DOHH2 (cell line): ENCODE measurements at regions not wholly inside any gene's neighbourhood (a gene's known extent, or its start where the extent isn't known, plus 50 kb on each side); places are given as distances from the start of the nearest gene placed in this dataset.
"Not testable (repeated sequence)": the region's sequence is repeated elsewhere in the genome, so short reads cannot be mapped to it uniquely, and the experiment has no call there.

Experiments used
- H3F3A ChIP-seq: fragments of 200-600 bp; sonication (generic), shearing (Covaris generic); 2 replicates; pipeline ENCODE4 v1.6.0; 2016; ENCODE audit warnings: antibody characterized with exemption, mild to moderate bottlenecking; ENCODE audit not compliant: control insufficient read depth, insufficient read depth
- H3K27ac ChIP-seq: fragments of 200-600 bp; sonication (generic); 2 replicates; pipeline ENCODE4 v1.5.1; 2014; ENCODE audit warnings: low read depth, mild to moderate bottlenecking, low read length, moderate library complexity
- H3K27me3 ChIP-seq: fragments of 200-600 bp; sonication (generic); 2 replicates; pipeline ENCODE4 v1.6.1; 2014; ENCODE audit warnings: mild to moderate bottlenecking, low read length, mixed read lengths; ENCODE audit not compliant: control insufficient read depth
- H3K36me3 ChIP-seq: fragments of 200-600 bp; sonication (generic); 2 replicates; pipeline ENCODE4 v1.6.1; 2014; ENCODE audit warnings: mild to moderate bottlenecking, low read length, moderate library complexity, mixed read lengths; ENCODE audit not compliant: control insufficient read depth
- H3K4me1 ChIP-seq: fragments of 200-600 bp; sonication (generic); 2 replicates; pipeline ENCODE4 v1.6.1; 2014; ENCODE audit warnings: mild to moderate bottlenecking, low read length, mixed read lengths; ENCODE audit not compliant: control insufficient read depth
- H3K4me2 ChIP-seq: fragments of 200-600 bp; sonication (generic); 2 replicates; pipeline ENCODE4 v1.6.0; 2014; ENCODE audit warnings: mild to moderate bottlenecking, low read length, moderate library complexity
- H3K4me3 ChIP-seq: fragments of 200-600 bp; sonication (generic); 2 replicates; pipeline ENCODE4 v1.5.1; 2014; ENCODE audit warnings: mild to moderate bottlenecking, low read length, mixed read lengths
- H3K79me2 ChIP-seq: fragments of 200-600 bp; sonication (generic); 2 replicates; pipeline ENCODE4 v1.6.1; 2014; ENCODE audit warnings: mild to moderate bottlenecking, low read length, mixed read lengths; ENCODE audit not compliant: control insufficient read depth
- H3K9me2 ChIP-seq: fragments of 200-600 bp; sonication (generic); replicated peaks from 2 replicates; pipeline ENCODE4 v1.6.1; 2014; ENCODE audit warnings: mild to moderate bottlenecking, low read length, mixed read lengths; ENCODE audit not compliant: control insufficient read depth
- H3K9me3 ChIP-seq: fragments of 200-600 bp; sonication (generic); 2 replicates; pipeline ENCODE4 v1.6.1; 2014; ENCODE audit warnings: antibody characterized with exemption, low read length, mixed read lengths; ENCODE audit not compliant: control insufficient read depth, insufficient read depth
- H4K20me1 ChIP-seq: fragments of 200-600 bp; sonication (generic); 2 replicates; pipeline ENCODE4 v1.6.0; 2014; ENCODE audit warnings: low read depth, mild to moderate bottlenecking, antibody characterized with exemption, low read length, moderate library complexity; ENCODE audit not compliant: control insufficient read depth, insufficient read depth
- CTCF ChIP-seq: fragments of 200-600 bp; sonication (generic); IDR thresholded peaks from one replicate; pipeline ENCODE4 v1.5.1; 2014; ENCODE audit warnings: antibody characterized with exemption, mild to moderate bottlenecking, low read depth, low read length; ENCODE audit not compliant: poor library complexity, severe bottlenecking
- EZH2phosphoT487 ChIP-seq: fragments of 200-600 bp; sonication (generic); IDR thresholded peaks from 2 replicates; pipeline ENCODE4 v1.6.1; 2017; ENCODE audit warnings: borderline replicate concordance, mild to moderate bottlenecking, antibody characterized with exemption, low read length, moderate library complexity, mixed read lengths

GRCh38 chr4:115453416-115453815, 340.0 kb upstream of the NDST4 start:
- Histone ChIP-seq H3K27me3 (no peaks in the 10 kb centered on the region), H3K9me2 (no peaks in the 10 kb centered on the region), H3K4me1 (no peaks in the 10 kb centered on the region), H3K27ac (no peak overlapping the region), H3K79me2 (no peaks in the 10 kb centered on the region), H3K4me2 (no peak overlapping the region), H3F3A (no peaks in the 10 kb centered on the region), H4K20me1 (no peaks in the 10 kb centered on the region), H3K36me3 (no peaks in the 10 kb centered on the region), H3K4me3 (no peak overlapping the region), H3K9me3 (no peaks in the 10 kb centered on the region)
- TF ChIP-seq CTCF = no peak
- no peak for TF ChIP-seq EZH2phosphoT487

- H3K9me2 ChIP-seq, H3K27ac ChIP-seq, H3K4me2 ChIP-seq, H4K20me1 ChIP-seq, H3K4me3 ChIP-seq, H3F3A ChIP-seq, H3K9me3 ChIP-seq, H3K27me3 ChIP-seq, H3K4me1 ChIP-seq, H3K36me3 ChIP-seq, H3K79me2 ChIP-seq: not testable (repeated sequence)
Observed at GRCh38 chr4:115452229-115452628, 338.8 kb upstream of the NDST4 start.

- no peaks in the 10 kb centered on the region for H3K9me2 ChIP-seq
- no peak overlapping the region for H3K27ac ChIP-seq
- TF ChIP-seq CTCF = no peak
- TF ChIP-seq EZH2phosphoT487 = no peak
- H3K4me3 ChIP-seq = no peak overlapping the region
- H3K27me3 ChIP-seq = no peaks in the 10 kb centered on the region
- H4K20me1 ChIP-seq = no peaks in the 10 kb centered on the region
- no peak overlapping the region for H3K4me2 ChIP-seq
- no peaks in the 10 kb centered on the region for H3F3A ChIP-seq
- 0 out of 2 replicates have a peak, but pooled peaks cover 4% of the 10 kb centered on the region for H3K4me1 ChIP-seq
- H3K9me3 ChIP-seq = peaks cover 6% of the 10 kb centered on the region; the same call in 1 of the 2 replicates
- H3K79me2 ChIP-seq = no peaks in the 10 kb centered on the region
- H3K36me3 ChIP-seq = no peaks in the 10 kb centered on the region
Observed at GRCh38 chr4:115437739-115438138, 324.3 kb upstream of the NDST4 start.

GRCh38 chr4:115433491-115433890, 320.1 kb upstream of the NDST4 start:
- H3K9me3 ChIP-seq = no peaks in the 10 kb centered on the region
- H3K9me2 ChIP-seq = no peaks in the 10 kb centered on the region
- no peaks in the 10 kb centered on the region for H3F3A ChIP-seq
- H3K27ac ChIP-seq = no peak overlapping the region
- no peak overlapping the region for H3K4me3 ChIP-seq
- H3K27me3 ChIP-seq = no peaks in the 10 kb centered on the region
- H3K4me2 ChIP-seq = no peak overlapping the region
- H3K4me1 ChIP-seq = 0 out of 2 replicates have a peak, but pooled peaks cover 4% of the 10 kb centered on the region
- H3K79me2 ChIP-seq = no peaks in the 10 kb centered on the region
- no peak for TF ChIP-seq EZH2phosphoT487
- H4K20me1 ChIP-seq = no peaks in the 10 kb centered on the region
- no peaks in the 10 kb centered on the region for H3K36me3 ChIP-seq
